IMR-90 (cell line): ENCODE measurements at regions not wholly inside any gene's neighbourhood (a gene's known extent, or its start where the extent isn't known, plus 50 kb on each side); places are given as distances from the start of the nearest gene placed in this dataset.
A peak's percentile ranks its signal among the peaks of the same experiment; 100 is the strongest.

Experiments used
- ATAC-seq: fragments of 200-7000 bp; cut with Tn5 transposase; 2 replicates; pipeline ENCODE4 v1.9.1; 2020; ENCODE audit warnings: low read depth, mild to moderate bottlenecking, moderate library complexity
- BruUV-seq: library from RNA; stranded (reverse); fragments of 400-500 nt; replicated peaks from 2 replicates; lab custom pipeline; 2021; lab: Mats Ljungman, UMichigan
- CTCF ChIA-PET: fragments of 300-600 bp; formaldehyde crosslinking; extraction: SDS; loops from one replicate; lab custom pipeline; 2021; ENCODE audit warnings: antibody characterized with exemption; lab: Yijun Ruan, JAX
- POLR2A ChIA-PET: fragments of 300-600 bp; sonication (Branson Sonifier 250); formaldehyde crosslinking; loops from one replicate; lab custom pipeline; 2022; ENCODE audit warnings: antibody characterized with exemption; ENCODE audit not compliant: unreplicated experiment; lab: Charles Lee
- DNase-seq: peaks from one replicate; pipeline ENCODE4 v3.0.0; 2013
- H2AFZ ChIP-seq: replicated peaks from 2 replicates; pipeline ENCODE3; 2013; ENCODE audit warnings: low read length, mild to moderate bottlenecking; ENCODE audit not compliant: poor library complexity
- H2AK5ac ChIP-seq: 2 replicates; pipeline ENCODE4 v1.6.1; 2013; ENCODE audit warnings: low read depth, low read length, inconsistent platforms
- H2AK9ac ChIP-seq: replicated peaks from 2 replicates; pipeline ENCODE3; 2013; ENCODE audit warnings: mild to moderate bottlenecking, low read depth, low read length, moderate library complexity; ENCODE audit not compliant: poor library complexity
- H2BK120ac ChIP-seq: 2 replicates; pipeline ENCODE4 v1.6.1; 2013; ENCODE audit warnings: low read depth, low read length, inconsistent platforms
- H2BK15ac ChIP-seq: 3 replicates; pipeline ENCODE4 v1.6.1; 2013; ENCODE audit warnings: low read depth, low read length, inconsistent platforms
- H2BK20ac ChIP-seq: 2 replicates; pipeline ENCODE4 v1.6.1; 2013; ENCODE audit warnings: low read depth, mild to moderate bottlenecking, inconsistent platforms, low read length, moderate library complexity
- H2BK5ac ChIP-seq: 2 replicates; pipeline ENCODE4 v1.6.1; 2013; ENCODE audit warnings: mild to moderate bottlenecking, low read depth, low read length, inconsistent platforms; ENCODE audit not compliant: poor library complexity, severe bottlenecking
- H3K14ac ChIP-seq: replicated peaks from 2 replicates; pipeline ENCODE4 v1.6.1; 2013; ENCODE audit warnings: low read depth, low read length, inconsistent platforms
- H3K18ac ChIP-seq: 2 replicates; pipeline ENCODE4 v1.6.1; 2013; ENCODE audit warnings: low read depth, low read length, control low read depth
- H3K23ac ChIP-seq: 2 replicates; pipeline ENCODE4 v1.6.1; 2013; ENCODE audit warnings: low read depth, low read length, inconsistent platforms
- H3K27ac ChIP-seq: 2 replicates; pipeline ENCODE4 v1.5.1; 2013; ENCODE audit warnings: mild to moderate bottlenecking, control low read depth, low read length; ENCODE audit not compliant: insufficient read depth
- H3K27me3 ChIP-seq: 2 replicates; pipeline ENCODE4 v1.6.1; 2013; ENCODE audit warnings: low read length; ENCODE audit not compliant: control insufficient read depth, insufficient read depth
- H3K36me3 ChIP-seq: 2 replicates; pipeline ENCODE4 v1.6.1; 2013; ENCODE audit warnings: low read length, mixed read lengths; ENCODE audit not compliant: control insufficient read depth, insufficient read depth
- H3K4ac ChIP-seq: 2 replicates; pipeline ENCODE4 v1.6.1; 2013; ENCODE audit warnings: low read depth, low read length, inconsistent platforms
- H3K4me1 ChIP-seq: 2 replicates; pipeline ENCODE4 v1.6.1; 2013; ENCODE audit warnings: low read length, mixed read lengths; ENCODE audit not compliant: control insufficient read depth, insufficient read depth
- H3K4me2 ChIP-seq: 2 replicates; pipeline ENCODE4 v1.6.1; 2013; ENCODE audit warnings: low read depth, mild to moderate bottlenecking, control low read depth, low read length, moderate library complexity
- H3K4me3 ChIP-seq: 2 replicates; pipeline ENCODE4 v1.5.1; 2013; ENCODE audit warnings: low read depth, mild to moderate bottlenecking, control low read depth, low read length, moderate library complexity; ENCODE audit not compliant: insufficient read depth
- H3K56ac ChIP-seq: 2 replicates; pipeline ENCODE4 v1.6.1; 2013; ENCODE audit warnings: low read length, inconsistent platforms; ENCODE audit not compliant: insufficient read depth; ENCODE audit errors: extremely low read depth
- H3K79me1 ChIP-seq, 2 experiments: 2 replicates each; pipeline ENCODE4 v1.6.1; 2013; ENCODE audit warnings: low read length in 2 of 2, inconsistent platforms in 1 of 2, low read depth in 1 of 2
- H3K9ac ChIP-seq: 2 replicates; pipeline ENCODE4 v1.6.1; 2013; ENCODE audit warnings: low read depth, low read length, control low read depth
- H3K9me1 ChIP-seq: 2 replicates; pipeline ENCODE4 v1.6.1; 2013; ENCODE audit warnings: low read length, inconsistent platforms; ENCODE audit not compliant: insufficient read depth
- H3K9me3 ChIP-seq: 2 replicates; pipeline ENCODE4 v1.6.1; 2013; ENCODE audit warnings: low read length; ENCODE audit not compliant: control insufficient read depth, insufficient read depth
- H4K20me1 ChIP-seq: 2 replicates; pipeline ENCODE4 v1.6.1; 2013; ENCODE audit warnings: low read length, inconsistent platforms; ENCODE audit not compliant: insufficient read depth
- H4K5ac ChIP-seq: 2 replicates; pipeline ENCODE4 v1.6.1; 2013; ENCODE audit warnings: mild to moderate bottlenecking, low read depth, low read length, control low read depth
- H4K8ac ChIP-seq, 2 experiments: 2 replicates each; pipeline ENCODE4 v1.6.1; 2013; ENCODE audit warnings: low read depth in 2 of 2, low read length in 2 of 2, control low read depth in 1 of 2, inconsistent platforms in 1 of 2
- H4K91ac ChIP-seq: 2 replicates; pipeline ENCODE4 v1.6.1; 2013; ENCODE audit warnings: low read depth, low read length, inconsistent platforms; ENCODE audit not compliant: insufficient read depth
- BHLHE40 ChIP-seq: fragments of 150-350 bp; IDR thresholded peaks from 2 replicates; pipeline ENCODE4 v1.6.1; 2016; ENCODE audit warnings: mild to moderate bottlenecking, low read depth, low read length
- MAFK ChIP-seq: IDR thresholded peaks from 2 replicates; pipeline ENCODE4 v1.6.1; 2012; ENCODE audit warnings: low read depth, low read length, improper control_type of control experiment
- RCOR1 ChIP-seq: IDR thresholded peaks from 2 replicates; pipeline ENCODE4 v1.6.1; 2012; ENCODE audit warnings: mild to moderate bottlenecking, low read length, improper control_type of control experiment; ENCODE audit not compliant: insufficient replicate concordance
- WGBS, 2 experiments: methylation state at CpG; one replicate each; pipeline versions ENCODE4 v1.1.5 to v1.1.7; 2013; ENCODE audit warnings: missing lambda C conversion rate in 2 of 2; ENCODE audit not compliant: insufficient read length in 1 of 2; ENCODE audit errors: extremely low coverage in 2 of 2; 5-methylcytosine and 5-hydroxymethylcytosine counted together
- dilution Hi-C: fragments of 300-500 bp; cut with HindIII; formaldehyde crosslinking; loops from one replicate; pipeline ENCODE4 v1.14.3; 2018; ENCODE audit warnings: low sequenced_read_pairs; ENCODE audit not compliant: unreplicated experiment
- in situ Hi-C: fragments of 300-500 bp; cut with MboI; formaldehyde crosslinking; loops from 3 replicates; pipeline ENCODE4 v1.14.3; 2019; ENCODE audit warnings: low sequenced_read_pairs, inconsistent platforms, mixed read lengths
- intact Hi-C: fragments of 100-400 bp; cut with micrococcal nuclease; formaldehyde crosslinking; loops from 2 replicates; pipeline ENCODE4 v1.10.0; 2022

GRCh38 chr11:100573911-100574513 lies 113.1 kb upstream of the ARHGAP42 start:
- no peak overlapping the region for H2AK5ac ChIP-seq
- dilution Hi-C loops, result no loop called here
- no peak overlapping the region for H2BK5ac ChIP-seq
- WGBS, 2 experiments, result 0% methylated on average over 1 of the region's 4 CpGs; no CpG with 5 or more reads in 1 of the 2 experiments
- peaks cover 1% of the 10 kb centered on the region; the same call in 1 of the 2 replicates for H3K9me1 ChIP-seq
- H3K18ac ChIP-seq, result no peak overlapping the region
- no peaks in the 10 kb centered on the region for H3K9me3 ChIP-seq
- no peak overlapping the region for H4K91ac ChIP-seq
- intact Hi-C loops, result loop anchor here (5.0 to 10.0 kb wide), 2 partner anchors 551 to 1552 kb away; partner anchors contain the start of genes CNTN5 and PGR
- peak overlapping the region; percentile 9; the same call in 1 of the 2 replicates for H2BK20ac ChIP-seq
- no peak overlapping the region for H2AFZ ChIP-seq
- H3K79me1 ChIP-seq, result no peaks in the 10 kb centered on the region
- in situ Hi-C loops, result no loop called here
- no peak overlapping the region for H2AK9ac ChIP-seq
- no peak overlapping the region for H4K5ac ChIP-seq
- DNase-seq, result no peak
- no peak overlapping the region for H2BK15ac ChIP-seq
- BruUV-seq, result no TSS peak
- ATAC-seq, result no peak
- H3K14ac ChIP-seq, result no peak overlapping the region
- no peak overlapping the region for H3K4ac ChIP-seq
- no peaks in the 10 kb centered on the region for H3K36me3 ChIP-seq
- H3K56ac ChIP-seq, result no peak overlapping the region
- H3K4me3 ChIP-seq, result no peak overlapping the region
- no peak for TF ChIP-seq BHLHE40
- no peak for TF ChIP-seq MAFK
- no peak for TF ChIP-seq RCOR1
- H4K8ac ChIP-seq, result no peak overlapping the region
- no peaks in the 10 kb centered on the region for H4K20me1 ChIP-seq
- peak overlapping the region; percentile 47; the same call in 1 of the 2 replicates for H2BK120ac ChIP-seq
- H3K9ac ChIP-seq, result no peak overlapping the region
- H3K4me2 ChIP-seq, result no peak overlapping the region
- H3K27ac ChIP-seq, result no peak overlapping the region
- POLR2A ChIA-PET, result interaction anchor here (0.6 kb wide), 1 partner anchor 741 kb away, joined by 3 read pairs; no protein-coding TSS in a partner anchor
- CTCF ChIA-PET, result no interaction called here
- no peaks in the 10 kb centered on the region for H3K27me3 ChIP-seq
- H3K23ac ChIP-seq, result no peak overlapping the region
- H3K4me1 ChIP-seq, result peaks cover 3% of the 10 kb centered on the region
